ENCODE measurements at regions not wholly inside any gene's neighbourhood (a gene's known extent, or its start where the extent isn't known, plus 50 kb on each side); places are given as distances from the start of the nearest gene placed in this dataset.

GRCh38 chr2:71824436-71824835 is 323.2 kb downstream of the CYP26B1 start:
- no peak overlapping the region for H3K14ac ChIP-seq (ENCODE audit: insufficient read length)
- no peak overlapping the region for H3K4me3 ChIP-seq (ENCODE audit: extremely low read depth in 1 of 4, insufficient read depth in 2 of 4, low read depth in 3 of 4, low read length in 4 of 4)
- H3K18ac ChIP-seq (ENCODE audit: extremely low read depth, low read length) = no peak overlapping the region
- no peaks in the 10 kb centered on the region for H4K20me1 ChIP-seq (replicated peaks in 1 of 2; ENCODE audit: control insufficient read depth in 1 of 2, insufficient read depth in 2 of 2, low read length in 2 of 2)
- H3K9ac ChIP-seq (replicated peaks in 1 of 4; ENCODE audit: extremely low read depth in 1 of 4, low read depth in 3 of 4, low read length in 3 of 4) = no peak overlapping the region
- no peak overlapping the region for H4K8ac ChIP-seq (ENCODE audit: extremely low read depth, insufficient read depth, low read length)
- H3K23me2 ChIP-seq (ENCODE audit: low read depth, low read length) = no peaks in the 10 kb centered on the region
- DNase-seq (ENCODE audit: low read depth in 1 of 2, low spot score in 2 of 2) = no peak
- H3K4me1 ChIP-seq (replicated peaks in 1 of 4; ENCODE audit: control insufficient read depth in 3 of 4, insufficient read depth in 4 of 4, low read length in 3 of 4) = no peaks in the 10 kb centered on the region
- H3K4ac ChIP-seq (replicated peaks; ENCODE audit: insufficient read length, low read depth, low read length) = no peak overlapping the region
- no peak overlapping the region for H3K4me2 ChIP-seq (ENCODE audit: insufficient read depth in 1 of 2, low read depth in 2 of 2, low read length in 2 of 2)
- no peak overlapping the region for H2AK5ac ChIP-seq (ENCODE audit: low read depth, low read length)
- ChIA-PET CTCF (ENCODE audit: partially characterized antibody) (interaction anchor here (1.8 kb wide), 1 partner anchor 9 kb away, joined by 5 read pairs; no protein-coding TSS in a partner anchor), POLR2A (ENCODE audit: partially characterized antibody) (no interaction called here)
- no peaks in the 10 kb centered on the region for H3K79me1 ChIP-seq (ENCODE audit: low read depth, low read length)
- H3K9me3 ChIP-seq (ENCODE audit: insufficient read depth in 2 of 2, low read depth in 1 of 2, low read length in 1 of 2) = peaks cover 0 to 7% of the 10 kb centered on the region in 2 experiments; a peak in 1 of 4 replicates
- no peak overlapping the region for H4K5ac ChIP-seq (ENCODE audit: insufficient read length, low read depth, low read length)
- no peaks in the 10 kb centered on the region for H3K79me2 ChIP-seq (ENCODE audit: control insufficient read depth in 1 of 2, insufficient read depth in 2 of 2, low read length in 2 of 2)
- no peak overlapping the region for H4K91ac ChIP-seq (replicated peaks; ENCODE audit: insufficient read length, low read length)
- H2BK12ac ChIP-seq (ENCODE audit: low read depth, low read length) = no peak overlapping the region
- H2BK20ac ChIP-seq (ENCODE audit: low read length) = no peak overlapping the region
- FAIRE-seq = no peak
- no peaks in the 10 kb centered on the region for H3K27me3 ChIP-seq (replicated peaks in 1 of 4; ENCODE audit: control insufficient read depth in 3 of 4, extremely low read depth in 1 of 4, insufficient read depth in 3 of 4, low read length in 3 of 4)
- H3K23ac ChIP-seq (ENCODE audit: insufficient read length) = no peak overlapping the region
- no peak overlapping the region for H3K56ac ChIP-seq (replicated peaks; ENCODE audit: insufficient read length, low read depth, low read length)
- H2AFZ ChIP-seq (ENCODE audit: low read length) = no peak overlapping the region
- H3K36me3 ChIP-seq (ENCODE audit: control insufficient read depth in 2 of 4, insufficient read depth in 4 of 4, low read length in 3 of 4) = no peaks in the 10 kb centered on the region; a peak in 1 of 8 replicates
- no peak overlapping the region for H3K27ac ChIP-seq (ENCODE audit: low read depth, low read length)
- H2BK15ac ChIP-seq (ENCODE audit: low read length) = no peak overlapping the region
- 95% methylated on average over 2 of the region's 2 CpGs; no CpG with 5 or more reads in 1 of the 2 experiments for WGBS, 2 experiments (ENCODE audit: extremely low coverage in 1 of 2, insufficient coverage in 1 of 2, insufficient read length in 1 of 2, insufficient replicate concordance in 2 of 2, low coverage in 1 of 2, low lambda C conversion rate in 2 of 2, missing lambda C conversion rate in 1 of 2)
- H2BK5ac ChIP-seq (ENCODE audit: low read depth, low read length) = no peak overlapping the region
- no peak overlapping the region for H2BK120ac ChIP-seq (replicated peaks; ENCODE audit: low read depth, low read length)
- TF ChIP-seq EGR1 (IDR thresholded peaks at IDR 0.05; ENCODE audit: borderline replicate concordance, low read depth, low read length) = no peak
- TF ChIP-seq CEBPB (IDR thresholded peaks at IDR 0.05; ENCODE audit: low read depth, low read length) = no peak
- TF ChIP-seq ATF2 (IDR thresholded peaks at IDR 0.05; ENCODE audit: low read length) = no peak
- TF ChIP-seq CHD1 (IDR thresholded peaks at IDR 0.05; ENCODE audit: low read depth, low read length) = no peak
- no peak for TF ChIP-seq MAFK (IDR thresholded peaks at IDR 0.05; ENCODE audit: low read depth, low read length)
- no peak for TF ChIP-seq USF2 (IDR thresholded peaks at IDR 0.05; ENCODE audit: low read length)
- TF ChIP-seq KDM1A (IDR thresholded peaks at IDR 0.05; ENCODE audit: borderline replicate concordance, low read length) = no peak
- no peak for TF ChIP-seq SIRT6 (IDR thresholded peaks at IDR 0.05; ENCODE audit: low read length)
- no peak for TF ChIP-seq JUND (IDR thresholded peaks at IDR 0.05; ENCODE audit: low read length)
- no peak for TF ChIP-seq SUZ12 (IDR thresholded peaks at IDR 0.05; ENCODE audit: low read length)
- no peak for TF ChIP-seq TAF1 (IDR thresholded peaks at IDR 0.05; ENCODE audit: low read depth, low read length)
- TF ChIP-seq CHD2 (IDR thresholded peaks at IDR 0.05; ENCODE audit: low read length) = no peak
- TF ChIP-seq PHF8 (conservative IDR thresholded peaks at IDR 0.05; ENCODE audit: low read depth, low read length) = no peak
